ENCODE measurements at regions not wholly inside any gene's neighbourhood (a gene's known extent, or its start where the extent isn't known, plus 50 kb on each side); places are given as distances from the start of the nearest gene placed in this dataset.

DNA sequence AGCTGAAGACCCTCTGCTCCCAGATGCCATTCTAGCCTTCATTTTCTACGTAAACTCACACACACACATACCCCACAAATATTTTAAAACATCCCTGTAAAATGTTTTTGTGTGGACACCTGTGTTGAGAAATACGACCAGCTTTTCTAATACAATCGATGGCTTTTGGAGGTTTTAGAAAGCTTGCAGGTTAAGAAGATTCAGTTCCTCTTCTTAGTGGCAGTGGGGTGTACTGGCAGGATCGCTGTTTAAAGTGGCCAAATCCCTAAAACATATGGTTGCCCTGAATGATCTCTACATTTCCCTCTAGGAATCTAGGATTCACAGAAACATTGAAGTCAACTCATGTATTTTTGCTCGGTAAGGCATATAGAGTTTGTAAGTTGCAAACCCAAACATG, 236.3 kb downstream of the NSG2 start:
- no peaks in the 10 kb centered on the region for H3K9me3 Mint-ChIP-seq (ENCODE audit: low read depth)
- no peak overlapping the region for H3K4me3 Mint-ChIP-seq
- peaks cover 15% of the 10 kb centered on the region for H3K27me3 Mint-ChIP-seq

DNA sequence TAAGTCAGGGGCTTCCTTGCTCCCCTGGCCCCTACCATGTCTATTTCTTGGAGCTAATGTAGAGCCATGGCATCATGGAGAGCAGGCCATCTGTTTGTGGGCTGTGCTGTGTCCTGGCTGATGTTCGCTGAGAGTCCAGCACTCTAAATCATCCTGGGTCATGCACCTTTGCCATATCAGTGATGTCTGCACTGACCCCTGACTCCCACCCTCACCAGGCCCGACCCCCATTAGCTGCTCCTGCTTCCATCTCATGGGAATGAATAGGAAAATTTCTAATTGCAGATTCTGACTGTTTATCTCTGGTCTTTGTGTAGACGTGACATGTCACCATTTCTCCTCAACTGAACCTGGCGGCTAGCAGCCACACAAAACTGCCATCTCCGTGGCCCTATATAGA, 236.9 kb downstream of the NSG2 start:
- no peak overlapping the region for H3K27ac Mint-ChIP-seq
- no peaks in the 10 kb centered on the region for H3K4me1 Mint-ChIP-seq (ENCODE audit: low read depth)
- H3K9me3 Mint-ChIP-seq (ENCODE audit: low read depth) = no peaks in the 10 kb centered on the region
- no peak overlapping the region for H3K4me3 Mint-ChIP-seq
- H3K27me3 Mint-ChIP-seq = peaks cover 15% of the 10 kb centered on the region
- H3K36me3 Mint-ChIP-seq = no peaks in the 10 kb centered on the region

More for the DNA sequence above, 236.3 kb downstream of the NSG2 start:
- H3K36me3 Mint-ChIP-seq = no peaks in the 10 kb centered on the region
- H3K27ac Mint-ChIP-seq = no peak overlapping the region
- H3K4me1 Mint-ChIP-seq (ENCODE audit: low read depth) = no peaks in the 10 kb centered on the region

DNA sequence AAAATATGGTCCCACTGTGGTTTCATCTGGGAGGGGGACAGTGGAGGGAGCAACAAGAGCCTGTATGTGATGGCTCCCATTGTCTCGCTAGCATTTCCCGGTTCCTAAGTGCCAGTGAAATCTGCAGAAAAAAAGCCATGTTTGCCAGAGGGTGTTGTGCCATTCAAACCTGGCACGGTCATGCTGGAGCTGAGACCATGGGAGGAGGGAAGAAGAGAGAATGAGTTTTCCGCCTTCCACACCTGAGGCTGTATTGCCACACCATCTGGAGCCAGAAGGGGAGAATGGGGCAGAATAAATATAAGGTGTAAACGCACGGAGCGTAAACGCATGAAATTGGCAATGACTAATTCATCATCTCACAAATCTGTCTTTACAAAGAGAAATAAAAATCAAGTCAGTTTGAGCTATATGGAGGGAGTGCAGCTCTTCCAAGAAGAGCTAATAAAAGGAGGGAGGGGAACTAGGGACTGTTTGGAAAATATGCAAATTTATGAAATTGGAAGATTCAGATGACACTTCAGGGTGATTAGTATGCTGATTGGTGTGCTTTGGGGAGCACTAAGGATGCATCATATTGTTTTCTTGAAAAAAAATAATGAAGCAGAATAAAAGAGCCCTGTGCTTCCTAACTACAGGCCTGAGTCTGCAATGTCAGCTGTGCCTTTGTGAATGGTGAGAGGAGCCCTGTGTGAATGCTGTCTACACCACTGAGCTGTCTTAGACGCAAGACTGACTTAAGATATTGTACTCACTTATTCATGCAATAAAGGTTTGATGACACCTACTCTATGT, 237.9 kb downstream of the NSG2 start:
- no peak overlapping the region for H3K27ac Mint-ChIP-seq
- no peaks in the 10 kb centered on the region for H3K4me1 Mint-ChIP-seq (ENCODE audit: low read depth)
- H3K9me3 Mint-ChIP-seq (ENCODE audit: low read depth) = no peaks in the 10 kb centered on the region
- H3K27me3 Mint-ChIP-seq = peaks cover 17% of the 10 kb centered on the region
- H3K4me3 Mint-ChIP-seq = no peak overlapping the region
- H3K36me3 Mint-ChIP-seq = no peaks in the 10 kb centered on the region

- Mint-ChIP-seq H3K9me3 (ENCODE audit: low read depth) (no peaks in the 10 kb centered on the region), H3K36me3 (no peaks in the 10 kb centered on the region), H3K4me1 (ENCODE audit: low read depth) (no peaks in the 10 kb centered on the region), H3K4me3 (no peak overlapping the region), H3K27ac (no peak overlapping the region), H3K27me3 (peaks cover 15% of the 10 kb centered on the region)
These were observed 239.4 kb downstream of the NSG2 start for GRCh38 chr5:174284873-174285272.

DNA sequence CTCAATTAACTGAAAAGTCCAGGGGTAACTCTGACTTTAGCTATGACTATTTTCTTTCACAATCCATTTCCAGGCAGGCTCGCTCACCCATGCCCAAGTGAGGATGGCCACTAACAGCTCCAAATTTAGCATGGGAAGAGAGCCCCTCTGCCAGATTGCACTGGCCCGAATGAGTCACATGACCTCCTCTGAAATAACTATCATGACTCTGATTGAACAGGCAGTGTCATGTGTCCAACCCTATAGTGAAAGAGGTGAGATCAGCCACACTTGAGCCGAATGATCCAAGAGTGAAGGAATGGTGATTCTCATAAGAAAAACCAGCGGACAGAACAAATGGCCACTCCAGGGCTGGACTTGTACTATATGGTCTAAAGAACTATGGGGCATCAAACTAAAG, 242.3 kb downstream of the NSG2 start:
- no peaks in the 10 kb centered on the region for H3K9me3 Mint-ChIP-seq (ENCODE audit: low read depth)
- H3K4me3 Mint-ChIP-seq = no peak overlapping the region
- no peaks in the 10 kb centered on the region for H3K4me1 Mint-ChIP-seq (ENCODE audit: low read depth)
- no peaks in the 10 kb centered on the region for H3K36me3 Mint-ChIP-seq
- H3K27me3 Mint-ChIP-seq = peaks cover 8% of the 10 kb centered on the region
- H3K27ac Mint-ChIP-seq = no peak overlapping the region

DNA sequence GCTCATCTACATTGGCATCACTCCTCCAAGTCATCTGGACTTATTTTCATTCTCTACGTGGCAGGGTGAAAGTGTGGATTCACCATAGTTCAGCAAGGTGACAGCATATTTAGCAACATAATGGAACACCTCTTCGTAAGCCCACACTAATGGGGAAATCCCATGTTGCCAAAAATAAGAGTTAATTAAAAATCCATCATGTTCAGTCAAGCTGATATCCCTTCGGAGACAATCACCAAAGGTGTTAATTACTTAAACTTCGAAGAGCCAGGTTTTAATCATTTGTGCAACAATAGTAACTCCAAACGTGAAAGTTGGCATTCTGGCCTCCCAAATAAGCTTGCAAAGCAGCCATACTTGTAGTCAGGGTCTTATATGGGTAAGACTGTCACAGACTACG, 242.9 kb downstream of the NSG2 start:
- Mint-ChIP-seq H3K4me1 (ENCODE audit: low read depth) (no peaks in the 10 kb centered on the region), H3K36me3 (no peaks in the 10 kb centered on the region), H3K27me3 (peaks cover 8% of the 10 kb centered on the region), H3K4me3 (no peak overlapping the region), H3K9me3 (ENCODE audit: low read depth) (peaks cover under 1% of the 10 kb centered on the region), H3K27ac (no peak overlapping the region)

DNA sequence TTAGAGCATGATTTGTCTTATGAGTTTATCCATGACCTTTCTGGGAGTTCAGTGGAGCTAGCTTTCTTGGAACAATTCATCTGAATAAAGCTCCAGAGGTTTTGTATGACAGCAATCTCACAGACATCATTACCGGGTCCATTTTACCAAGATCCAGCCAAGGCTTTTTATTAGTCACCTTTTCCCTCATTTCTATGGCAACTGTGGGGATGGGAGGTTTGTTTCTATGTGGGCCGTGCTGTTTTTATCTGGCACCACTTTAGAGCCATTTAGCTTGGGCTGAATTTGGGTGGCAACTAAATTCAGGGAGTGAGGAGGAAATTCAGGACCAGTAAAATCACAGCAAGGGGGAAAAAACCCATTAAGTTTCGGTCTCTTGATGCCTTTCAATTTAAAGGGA, 245.7 kb downstream of the NSG2 start:
- Mint-ChIP-seq H3K4me1 (ENCODE audit: low read depth) (no peaks in the 10 kb centered on the region), H3K27me3 (peaks cover 8% of the 10 kb centered on the region), H3K4me3 (no peak overlapping the region), H3K27ac (no peak overlapping the region), H3K9me3 (ENCODE audit: low read depth) (peaks cover 6% of the 10 kb centered on the region), H3K36me3 (no peaks in the 10 kb centered on the region)

GRCh38 chr5:174292348-174292747, 246.8 kb downstream of the NSG2 start:
- H3K9me3 Mint-ChIP-seq (ENCODE audit: low read depth) = peaks cover 6% of the 10 kb centered on the region
- H3K36me3 Mint-ChIP-seq = no peaks in the 10 kb centered on the region
- no peak overlapping the region for H3K4me3 Mint-ChIP-seq
- no peak overlapping the region for H3K27ac Mint-ChIP-seq
- H3K27me3 Mint-ChIP-seq = peaks cover 8% of the 10 kb centered on the region
- H3K4me1 Mint-ChIP-seq (ENCODE audit: low read depth) = no peaks in the 10 kb centered on the region

DNA sequence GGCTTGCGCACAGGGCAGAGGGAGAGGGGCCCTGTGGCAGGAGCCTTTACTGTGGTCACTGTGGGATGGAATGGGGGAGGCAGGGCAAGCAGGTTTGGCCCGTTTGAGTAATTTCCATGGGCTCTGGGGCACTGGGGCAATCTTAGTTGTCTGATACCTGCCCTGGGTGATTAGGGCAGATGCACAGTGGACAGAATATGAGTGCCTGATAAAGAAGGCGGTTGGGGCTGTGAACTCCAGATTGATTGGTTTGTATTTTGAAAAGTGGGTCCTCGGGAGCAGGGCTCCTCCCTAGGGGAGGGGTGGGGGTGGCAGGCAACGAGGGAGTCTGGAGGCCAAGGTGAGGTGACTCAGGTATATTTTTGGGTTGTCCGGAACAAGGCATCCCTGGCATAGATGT, 247.5 kb downstream of the NSG2 start:
- H3K9me3 Mint-ChIP-seq (ENCODE audit: low read depth) = peaks cover 6% of the 10 kb centered on the region
- no peak overlapping the region for H3K27ac Mint-ChIP-seq
- H3K4me3 Mint-ChIP-seq = no peak overlapping the region

DNA sequence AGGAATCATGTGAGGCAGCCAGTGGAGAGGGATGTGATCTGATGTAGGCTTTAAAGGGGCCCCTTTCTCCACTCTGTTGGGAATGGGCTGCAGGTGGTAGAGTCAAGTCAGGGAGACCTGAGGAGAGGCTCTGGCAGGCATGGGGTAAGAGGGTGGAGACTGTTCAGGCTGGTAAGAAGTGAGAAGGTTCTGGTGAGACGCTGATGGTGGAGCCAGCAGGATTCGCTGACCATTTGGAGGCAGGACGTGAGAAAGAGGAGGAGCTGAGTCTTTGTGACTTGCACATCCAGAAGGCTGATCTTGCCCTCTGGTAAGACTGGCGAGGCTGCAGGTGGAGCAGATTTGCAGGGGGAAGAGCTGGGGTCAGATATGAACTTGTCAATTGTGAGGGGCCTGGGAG, 248.0 kb downstream of the NSG2 start:
- Mint-ChIP-seq H3K4me1 (ENCODE audit: low read depth) (no peaks in the 10 kb centered on the region), H3K4me3 (no peak overlapping the region), H3K36me3 (no peaks in the 10 kb centered on the region), H3K27ac (no peak overlapping the region), H3K9me3 (ENCODE audit: low read depth) (peaks cover 6% of the 10 kb centered on the region), H3K27me3 (peaks cover 6% of the 10 kb centered on the region)

More for the DNA sequence above, 247.5 kb downstream of the NSG2 start:
- Mint-ChIP-seq H3K27me3 (peaks cover 6% of the 10 kb centered on the region), H3K4me1 (ENCODE audit: low read depth) (no peaks in the 10 kb centered on the region), H3K36me3 (no peaks in the 10 kb centered on the region)

DNA sequence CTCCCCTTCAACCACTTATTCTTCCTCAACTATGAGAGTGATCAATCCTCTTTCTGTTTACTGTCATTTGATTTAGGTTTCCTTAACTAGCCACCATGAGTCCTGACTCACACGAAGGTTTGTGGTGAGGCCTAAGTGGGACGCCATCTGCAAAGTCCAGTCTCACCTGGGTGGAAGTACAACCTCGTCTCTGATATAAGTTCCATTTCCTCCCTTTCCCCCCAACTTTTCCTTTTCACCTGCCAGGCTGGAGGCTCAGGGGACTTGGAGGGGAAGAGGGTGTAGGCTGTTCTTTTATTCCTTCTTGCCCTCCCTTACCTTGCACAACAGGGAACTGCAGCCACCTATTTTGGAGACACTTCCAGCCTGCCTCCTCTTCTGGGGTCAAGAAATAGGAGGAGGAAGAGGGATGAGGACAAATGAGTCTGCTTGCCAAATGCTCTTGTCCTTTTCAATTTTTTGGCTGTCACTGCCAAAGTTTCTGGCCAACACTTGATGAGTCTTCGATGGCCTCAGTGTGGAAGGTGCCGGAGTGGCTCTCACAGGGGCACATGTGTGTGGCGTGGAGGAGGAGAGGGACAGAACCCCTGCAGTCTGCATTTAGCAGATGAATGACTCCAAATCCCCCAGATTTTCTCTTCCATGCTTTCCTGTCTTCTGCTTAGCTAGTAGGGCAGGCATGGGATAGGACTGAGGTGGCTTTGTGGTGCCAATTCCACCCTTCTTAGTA, 249.6 kb downstream of the NSG2 start:
- Mint-ChIP-seq H3K27me3 (peaks cover 6% of the 10 kb centered on the region), H3K27ac (no peak overlapping the region), H3K36me3 (no peaks in the 10 kb centered on the region), H3K9me3 (ENCODE audit: low read depth) (peaks cover 6% of the 10 kb centered on the region), H3K4me3 (no peak overlapping the region), H3K4me1 (ENCODE audit: low read depth) (no peaks in the 10 kb centered on the region)

DNA sequence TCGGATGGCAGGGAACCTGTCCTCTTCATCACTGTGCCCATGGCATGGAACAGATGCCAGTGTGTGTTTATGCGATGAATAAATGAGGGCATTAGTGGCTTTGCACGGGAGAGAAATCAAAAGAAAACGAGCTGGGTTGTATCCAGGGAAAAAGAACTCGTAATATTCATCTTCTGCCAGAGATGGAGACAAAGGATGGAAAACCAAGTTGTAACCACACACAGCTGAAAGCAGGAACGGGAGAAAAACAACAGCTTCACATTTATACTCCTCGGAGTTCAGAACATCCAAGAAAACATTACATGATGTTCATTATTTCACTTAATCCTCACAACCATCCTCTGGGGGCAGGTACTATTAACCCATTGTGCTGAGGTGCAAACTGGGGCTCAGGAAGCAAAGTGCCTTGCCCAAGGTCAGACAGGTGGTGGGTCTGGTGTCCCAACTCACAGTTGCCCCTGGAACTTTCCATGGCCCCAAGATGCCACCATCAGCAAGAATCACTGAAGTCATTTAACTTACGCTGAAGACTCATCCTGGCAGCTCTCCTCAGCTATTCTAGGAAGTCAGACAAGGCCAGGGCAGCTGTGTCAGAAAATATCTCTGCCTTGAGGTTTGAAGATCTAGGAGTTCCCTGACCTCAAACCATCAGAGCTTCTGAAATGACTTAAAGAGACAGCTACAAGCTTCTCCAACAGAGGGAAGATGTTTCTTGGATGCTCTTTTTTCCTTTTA, 250.4 kb downstream of the NSG2 start:
- H3K36me3 Mint-ChIP-seq = no peaks in the 10 kb centered on the region
- H3K9me3 Mint-ChIP-seq (ENCODE audit: low read depth) = peaks cover 6% of the 10 kb centered on the region
- H3K27ac Mint-ChIP-seq = no peak overlapping the region

DNA sequence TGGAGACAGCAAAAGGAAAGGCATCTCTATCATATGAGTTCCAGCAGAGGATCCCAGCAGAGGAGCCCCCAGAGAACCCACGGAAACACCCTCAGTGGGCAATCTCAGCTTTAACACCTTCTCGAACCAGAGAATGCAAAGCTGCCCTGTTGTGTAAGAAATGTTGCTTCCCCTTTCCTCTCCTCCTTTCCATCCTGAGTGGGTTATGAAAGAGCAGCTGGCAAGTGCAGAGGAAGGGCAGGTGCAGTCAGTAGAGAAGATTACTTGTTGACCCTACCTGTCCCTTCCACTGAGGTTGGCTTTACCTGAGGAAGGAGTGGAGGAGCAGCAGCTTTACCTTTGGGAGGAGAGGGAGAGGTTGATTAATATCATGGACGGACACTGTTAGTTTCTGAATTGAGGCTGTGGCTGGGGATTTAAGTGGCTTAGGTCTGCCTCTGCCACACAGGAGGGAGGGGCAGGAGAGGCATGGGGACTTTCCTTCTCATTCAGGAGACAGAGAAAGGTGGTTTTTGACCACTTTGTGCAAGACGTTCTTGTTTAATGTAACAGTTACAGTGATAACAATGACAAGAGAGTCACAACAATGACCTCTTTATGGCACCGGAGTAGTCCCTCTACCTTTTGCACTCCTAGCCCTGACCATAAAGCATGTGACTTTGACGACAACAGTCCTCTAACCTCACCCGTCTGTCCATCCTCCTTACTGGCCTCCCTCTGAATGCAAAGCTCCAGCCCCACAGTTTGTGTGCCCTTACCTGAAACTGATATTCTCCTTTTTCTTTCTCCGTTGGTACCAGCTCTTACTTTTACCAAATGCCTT, 254.8 kb downstream of the NSG2 start:
- no peaks in the 10 kb centered on the region for H3K9me3 Mint-ChIP-seq (ENCODE audit: low read depth)
- H3K36me3 Mint-ChIP-seq = no peaks in the 10 kb centered on the region
- peaks cover 7% of the 10 kb centered on the region for H3K27me3 Mint-ChIP-seq
- H3K27ac Mint-ChIP-seq = no peak overlapping the region
- no peak overlapping the region for H3K4me3 Mint-ChIP-seq
- H3K4me1 Mint-ChIP-seq (ENCODE audit: low read depth) = no peaks in the 10 kb centered on the region

More for the DNA sequence above, 250.4 kb downstream of the NSG2 start:
- no peaks in the 10 kb centered on the region for H3K4me1 Mint-ChIP-seq (ENCODE audit: low read depth)
- H3K4me3 Mint-ChIP-seq = no peak overlapping the region
- peaks cover 6% of the 10 kb centered on the region for H3K27me3 Mint-ChIP-seq

DNA sequence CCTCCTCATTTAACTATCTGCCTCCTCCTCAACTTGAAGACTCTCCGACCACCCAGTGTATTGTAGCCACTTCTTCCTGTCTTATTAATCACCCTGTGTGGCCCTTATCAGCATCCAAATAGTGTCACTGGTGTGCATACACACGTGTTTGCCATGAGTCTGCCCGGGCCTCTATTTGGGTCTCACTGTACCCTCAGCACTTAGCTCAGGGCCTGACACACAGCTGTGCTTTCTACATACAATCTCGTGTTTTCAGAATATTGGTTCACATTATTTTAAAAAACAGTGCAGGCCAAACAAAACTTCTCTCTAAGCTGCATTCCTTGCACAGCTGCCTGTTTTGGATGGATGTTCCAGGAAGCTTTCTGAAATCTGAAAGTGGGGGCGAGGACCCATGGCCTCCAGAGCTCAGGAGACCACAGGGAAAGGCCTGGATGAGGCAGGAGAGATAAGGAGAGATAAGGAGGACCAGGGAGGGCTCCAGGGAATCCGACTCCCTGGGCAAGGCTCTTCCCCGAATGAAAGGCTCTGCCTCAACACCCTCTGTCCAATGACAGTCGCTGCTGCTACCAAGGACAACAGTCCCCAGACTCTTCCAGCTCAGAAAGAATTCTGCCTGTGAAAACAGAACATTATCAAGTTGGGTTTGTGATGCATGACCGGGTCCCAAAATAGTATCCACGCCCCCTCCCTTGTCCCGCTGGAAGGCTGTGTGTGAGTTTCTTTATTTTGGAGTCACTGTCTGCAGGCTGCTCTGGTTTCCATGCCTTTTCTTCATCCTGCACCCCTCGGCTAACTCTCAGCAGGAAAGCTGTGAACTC, 255.6 kb downstream of the NSG2 start:
- no peak overlapping the region for H3K27ac Mint-ChIP-seq
- peaks cover 11% of the 10 kb centered on the region for H3K27me3 Mint-ChIP-seq
- H3K4me1 Mint-ChIP-seq (ENCODE audit: low read depth) = no peaks in the 10 kb centered on the region
- H3K4me3 Mint-ChIP-seq = no peak overlapping the region
- no peaks in the 10 kb centered on the region for H3K36me3 Mint-ChIP-seq
- no peaks in the 10 kb centered on the region for H3K9me3 Mint-ChIP-seq (ENCODE audit: low read depth)

Measured in activated naive CD8-positive, alpha-beta T cell (primary cell).